Progenitor cell of endocrine pancreas (in vitro differentiated cells): ENCODE measurements at regions not wholly inside any gene's neighbourhood (a gene's known extent, or its start where the extent isn't known, plus 50 kb on each side); places are given as distances from the start of the nearest gene placed in this dataset.
"Not testable (repeated sequence)": the region's sequence is repeated elsewhere in the genome, so short reads cannot be mapped to it uniquely, and the experiment has no call there.

Source experiments
- DNase-seq: peaks from one replicate; pipeline ENCODE4 v3.0.0; 2021; ENCODE audit warnings: low spot score; ENCODE audit not compliant: unreplicated experiment
- H3K27ac Mint-ChIP-seq: 2 replicates; pipeline ENCODE4 v1.8.0; 2021; ENCODE audit warnings: mild to moderate bottlenecking, moderate library complexity, mixed read lengths
- H3K27me3 Mint-ChIP-seq: 2 replicates; pipeline ENCODE4 v1.8.0; 2021; ENCODE audit warnings: mixed read lengths
- H3K36me3 Mint-ChIP-seq: 2 replicates; pipeline ENCODE4 v1.8.0; 2022; ENCODE audit warnings: mixed read lengths; ENCODE audit not compliant: insufficient read depth
- H3K4me1 Mint-ChIP-seq: 2 replicates; pipeline ENCODE4 v1.8.0; 2021; ENCODE audit warnings: low read depth, mixed read lengths
- H3K4me3 Mint-ChIP-seq: 2 replicates; pipeline ENCODE4 v1.8.0; 2021; ENCODE audit warnings: low read depth, mild to moderate bottlenecking, moderate library complexity, mixed read lengths
- H3K9me3 Mint-ChIP-seq: 2 replicates; pipeline ENCODE4 v1.8.0; 2021; ENCODE audit warnings: low read depth, mixed read lengths
- TF ChIP-seq, protein P1 (sequence below): fragments of 200-600 bp; sonication (generic); IDR thresholded peaks from one replicate; pipeline ENCODE4 v1.5.0; 2021; ENCODE audit warnings: antibody characterized with exemption, mild to moderate bottlenecking; ENCODE audit not compliant: unreplicated experiment

DNA sequence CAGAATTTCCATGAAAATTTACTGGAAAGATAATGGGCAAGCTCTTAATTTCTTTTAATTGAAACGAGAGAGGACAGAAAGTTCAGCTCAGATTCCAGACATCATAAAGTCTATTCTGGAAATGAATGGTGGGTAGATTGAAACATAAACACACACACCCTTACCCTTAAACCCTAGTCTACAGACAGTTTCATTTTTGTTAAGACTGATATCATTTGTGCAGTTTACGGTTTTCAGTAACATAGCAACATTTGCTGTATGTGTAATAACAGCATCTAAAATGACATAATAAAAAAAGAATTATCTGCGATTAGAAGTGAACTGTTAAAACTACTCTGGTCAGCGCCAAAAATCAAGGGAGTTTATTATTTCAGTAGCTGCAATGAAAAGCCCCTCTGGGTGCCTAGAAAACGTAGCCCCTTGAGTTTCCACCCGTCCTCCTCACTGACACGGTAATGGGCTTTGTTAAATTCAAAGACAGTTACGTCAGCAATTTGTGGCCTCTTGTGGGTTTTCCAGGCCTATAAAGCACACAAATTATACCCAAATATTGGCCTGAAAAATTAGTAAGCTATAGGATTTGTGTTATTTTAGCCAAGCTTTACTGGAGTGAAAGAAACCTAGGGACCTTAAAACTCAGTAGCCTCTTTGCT is 520.6 kb upstream of the SOX9 start:
- H3K9me3 Mint-ChIP-seq, result peaks cover 9% of the 10 kb centered on the region
- no peaks in the 10 kb centered on the region for H3K27me3 Mint-ChIP-seq
- H3K36me3 Mint-ChIP-seq, result no peaks in the 10 kb centered on the region
- no peak overlapping the region for H3K4me3 Mint-ChIP-seq
- TF ChIP-seq, protein P1, sequence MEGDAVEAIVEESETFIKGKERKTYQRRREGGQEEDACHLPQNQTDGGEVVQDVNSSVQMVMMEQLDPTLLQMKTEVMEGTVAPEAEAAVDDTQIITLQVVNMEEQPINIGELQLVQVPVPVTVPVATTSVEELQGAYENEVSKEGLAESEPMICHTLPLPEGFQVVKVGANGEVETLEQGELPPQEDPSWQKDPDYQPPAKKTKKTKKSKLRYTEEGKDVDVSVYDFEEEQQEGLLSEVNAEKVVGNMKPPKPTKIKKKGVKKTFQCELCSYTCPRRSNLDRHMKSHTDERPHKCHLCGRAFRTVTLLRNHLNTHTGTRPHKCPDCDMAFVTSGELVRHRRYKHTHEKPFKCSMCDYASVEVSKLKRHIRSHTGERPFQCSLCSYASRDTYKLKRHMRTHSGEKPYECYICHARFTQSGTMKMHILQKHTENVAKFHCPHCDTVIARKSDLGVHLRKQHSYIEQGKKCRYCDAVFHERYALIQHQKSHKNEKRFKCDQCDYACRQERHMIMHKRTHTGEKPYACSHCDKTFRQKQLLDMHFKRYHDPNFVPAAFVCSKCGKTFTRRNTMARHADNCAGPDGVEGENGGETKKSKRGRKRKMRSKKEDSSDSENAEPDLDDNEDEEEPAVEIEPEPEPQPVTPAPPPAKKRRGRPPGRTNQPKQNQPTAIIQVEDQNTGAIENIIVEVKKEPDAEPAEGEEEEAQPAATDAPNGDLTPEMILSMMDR, result no peak
- H3K4me1 Mint-ChIP-seq, result no peaks in the 10 kb centered on the region
- no peak overlapping the region for H3K27ac Mint-ChIP-seq
- no peak for DNase-seq

DNA sequence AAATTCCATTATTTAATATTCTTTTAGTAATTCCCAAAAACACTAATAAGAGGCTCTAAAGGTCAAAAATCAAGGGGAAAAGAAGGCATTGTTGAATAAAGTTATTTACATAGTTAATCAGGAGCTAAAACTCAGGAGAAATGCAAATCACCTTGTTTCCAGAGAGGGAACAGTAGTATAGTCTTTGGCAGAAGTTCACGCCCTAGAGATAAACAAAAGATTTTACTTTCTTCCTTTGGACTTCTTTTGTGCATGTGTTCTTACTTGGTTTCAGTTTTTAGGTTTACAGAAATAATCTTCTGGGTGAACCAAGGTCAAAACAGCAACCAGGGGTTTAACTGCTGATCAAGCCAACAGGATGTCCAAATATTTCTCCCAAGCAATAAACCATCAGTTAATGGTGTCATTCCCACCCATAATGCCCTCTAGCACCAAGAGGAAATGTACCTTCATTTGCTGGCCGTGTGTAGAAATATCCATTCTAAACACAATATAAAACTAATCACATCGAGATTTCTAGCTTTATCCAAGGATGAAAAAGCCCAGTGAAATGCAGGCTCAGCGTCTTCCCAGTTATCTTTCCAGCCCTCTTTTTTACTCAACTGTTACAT is 518.8 kb upstream of the SOX9 start:
- DNase-seq, result no peak
- Mint-ChIP-seq H3K4me1 (no peaks in the 10 kb centered on the region), H3K36me3 (peaks cover 2% of the 10 kb centered on the region), H3K4me3 (no peak overlapping the region), H3K9me3 (peaks cover 16% of the 10 kb centered on the region), H3K27me3 (no peaks in the 10 kb centered on the region), H3K27ac (no peak overlapping the region)
- TF ChIP-seq, protein P1, result no peak

DNA sequence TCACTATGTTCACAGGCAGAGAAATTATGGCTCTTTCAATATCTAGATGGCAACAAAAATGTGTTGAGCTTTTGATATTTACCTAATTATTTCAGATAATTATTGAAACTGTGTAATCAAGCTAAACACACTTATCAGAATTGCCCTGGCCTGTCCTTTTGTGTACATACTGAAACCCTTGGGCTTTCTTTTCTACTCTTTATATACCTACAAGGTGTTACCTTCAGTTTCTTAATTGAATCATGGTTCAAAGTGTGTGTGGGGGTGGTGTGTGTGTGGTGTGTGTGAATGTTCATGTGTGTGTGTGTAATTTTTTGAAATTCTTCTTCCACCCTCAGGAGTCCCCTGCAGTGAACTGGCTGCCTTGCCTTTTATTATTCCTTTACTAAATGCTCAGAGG is 506.8 kb upstream of the SOX9 start:
- no peaks in the 10 kb centered on the region for H3K36me3 Mint-ChIP-seq
- peaks cover 21% of the 10 kb centered on the region for H3K27me3 Mint-ChIP-seq
- TF ChIP-seq, protein P1, result no peak
- DNase-seq, result no peak
- H3K9me3 Mint-ChIP-seq, result peaks cover 14% of the 10 kb centered on the region
- peaks cover 13% of the 10 kb centered on the region for H3K4me1 Mint-ChIP-seq
- no peak overlapping the region for H3K27ac Mint-ChIP-seq
- H3K4me3 Mint-ChIP-seq, result no peak overlapping the region

DNA sequence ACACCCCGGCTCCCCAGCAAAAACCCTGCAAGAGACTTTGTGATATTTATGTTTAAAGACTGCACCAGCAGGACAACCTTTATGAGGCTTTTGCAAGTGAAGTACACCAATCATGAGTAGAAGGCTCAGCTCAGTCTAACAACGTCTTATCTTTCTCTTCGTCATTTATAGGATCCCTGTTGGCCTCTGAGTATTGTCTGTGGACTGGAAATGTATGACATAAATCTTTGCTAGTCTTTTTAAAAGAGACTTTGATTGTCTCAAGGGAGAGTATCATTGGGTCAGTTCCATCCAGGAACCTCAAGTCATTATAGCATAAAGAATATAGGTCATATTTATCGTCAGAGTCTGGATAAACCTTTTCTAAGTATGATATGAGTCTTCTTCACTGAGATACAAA is 505.0 kb upstream of the SOX9 start:
- no peak for DNase-seq
- Mint-ChIP-seq H3K27ac (no peak overlapping the region), H3K9me3 (peaks cover 21% of the 10 kb centered on the region), H3K27me3 (peaks cover 24% of the 10 kb centered on the region), H3K36me3 (no peaks in the 10 kb centered on the region), H3K4me3 (no peak overlapping the region), H3K4me1 (peaks cover 13% of the 10 kb centered on the region)
- TF ChIP-seq, protein P1, result no peak

DNA sequence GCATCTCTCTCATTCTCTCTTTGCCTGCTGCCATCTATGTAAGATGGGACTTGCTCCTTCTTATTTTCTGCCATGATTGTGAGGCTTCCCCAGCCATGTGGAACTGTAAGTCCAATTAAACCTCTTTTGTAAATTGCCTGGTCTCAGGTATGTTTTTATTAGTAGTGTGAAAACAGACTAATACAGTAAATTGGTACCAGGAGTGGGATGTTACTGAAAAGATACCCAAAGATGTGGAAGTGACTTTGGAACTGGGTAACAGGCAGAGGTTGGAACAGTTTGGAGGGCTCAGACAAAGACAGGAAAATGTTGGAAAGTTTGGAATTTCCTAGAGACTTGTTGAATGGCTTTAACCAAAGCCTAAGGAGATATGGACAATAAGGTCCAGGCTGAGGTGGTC is 503.1 kb upstream of the SOX9 start:
- Mint-ChIP-seq H3K27me3 (peaks cover 24% of the 10 kb centered on the region), H3K9me3 (peaks cover 21% of the 10 kb centered on the region), H3K4me1 (peaks cover 13% of the 10 kb centered on the region)
- H3K4me3 Mint-ChIP-seq, H3K36me3 Mint-ChIP-seq, DNase-seq, H3K27ac Mint-ChIP-seq: not testable (repeated sequence)

DNA sequence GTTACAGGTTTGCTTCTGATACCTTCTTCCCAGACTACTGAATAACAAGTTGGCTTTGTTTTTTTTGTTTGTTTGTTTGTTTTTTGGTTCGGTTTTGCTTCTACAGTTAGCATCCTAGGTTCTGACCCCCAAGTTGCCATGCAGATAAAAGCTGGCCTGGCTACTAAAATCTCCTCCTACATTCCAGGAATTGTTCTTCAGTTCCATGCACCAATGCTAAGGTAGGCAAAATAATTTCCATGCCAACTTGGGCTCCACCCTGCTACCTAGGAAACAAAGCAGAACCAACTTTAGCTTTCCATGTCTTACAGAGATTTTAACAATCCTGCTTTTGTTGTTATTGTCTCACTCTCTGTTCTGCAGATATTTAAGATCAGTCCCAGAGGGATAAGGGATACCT is 495.5 kb upstream of the SOX9 start:
- TF ChIP-seq, protein P1, result no peak
- H3K36me3 Mint-ChIP-seq, result no peaks in the 10 kb centered on the region
- H3K4me1 Mint-ChIP-seq, result no peaks in the 10 kb centered on the region
- no peaks in the 10 kb centered on the region for H3K27me3 Mint-ChIP-seq
- H3K27ac Mint-ChIP-seq, result no peak overlapping the region
- H3K9me3 Mint-ChIP-seq, result no peaks in the 10 kb centered on the region
- no peak for DNase-seq
- H3K4me3 Mint-ChIP-seq, result no peak overlapping the region
